ENCODE measurements at regions not wholly inside any gene's neighbourhood (a gene's known extent, or its start where the extent isn't known, plus 50 kb on each side); places are given as distances from the start of the nearest gene placed in this dataset.

GRCh38 chr2:125679903-125680302, 976.1 kb upstream of the GYPC start:
- intact Hi-C loops (cut with micrococcal nuclease), result no loop called here
- no peak overlapping the region for H3K27ac ChIP-seq (ENCODE audit: low read length)
- ChIA-PET CTCF (no interaction called here), POLR2A (ENCODE audit: unreplicated experiment) (no interaction called here)
- no peaks in the 10 kb centered on the region for H3F3A ChIP-seq (ENCODE audit: low read length, unreplicated experiment)
- BruUV-seq (replicated peaks), result no TSS peak
- no peaks in the 10 kb centered on the region for H3K9me3 ChIP-seq (ENCODE audit: low read length)
- TF ChIP-seq EZH2 (IDR thresholded peaks at IDR 0.05; ENCODE audit: low read length, unreplicated experiment) (no peak), CTCF (conservative IDR thresholded peaks at IDR 0.05; ENCODE audit: low read depth, low read length) (no peak)
- H3K9ac ChIP-seq (ENCODE audit: low read length), result no peak overlapping the region
- no peaks in the 10 kb centered on the region for H3K79me2 ChIP-seq (ENCODE audit: low read length)
- H3K4me1 ChIP-seq (ENCODE audit: insufficient read depth, low read length), result no peaks in the 10 kb centered on the region
- no peaks in the 10 kb centered on the region for H3K36me3 ChIP-seq (ENCODE audit: low read depth, low read length)
- no peaks in the 10 kb centered on the region for H4K20me1 ChIP-seq (ENCODE audit: low read length)
- no peak overlapping the region for H3K4me2 ChIP-seq (ENCODE audit: low read length)
- no peak for DNase-seq
- no peak overlapping the region for H2AFZ ChIP-seq (ENCODE audit: low read length)
- no peaks in the 10 kb centered on the region for H3K27me3 ChIP-seq (ENCODE audit: low read length)
- no peak for ATAC-seq
- no peaks in the 10 kb centered on the region for H3K9me2 ChIP-seq (replicated peaks; ENCODE audit: low read length)
- no peak overlapping the region for H3K4me3 ChIP-seq (ENCODE audit: low read length)

- DNase-seq (no peak), ATAC-seq (no peak)
- no peaks in the 10 kb centered on the region for H3K36me3 ChIP-seq (ENCODE audit: low read depth, low read length)
- H2AFZ ChIP-seq (ENCODE audit: low read length), result no peak overlapping the region
- TF ChIP-seq EZH2phosphoT487 (IDR thresholded peaks at IDR 0.05; ENCODE audit: borderline replicate concordance, low read length), result no peak
- TF ChIP-seq CTCF (conservative IDR thresholded peaks at IDR 0.05; ENCODE audit: low read depth, low read length), result no peak
- TF ChIP-seq EZH2 (IDR thresholded peaks at IDR 0.05; ENCODE audit: low read length, unreplicated experiment), result no peak
- no peaks in the 10 kb centered on the region for H3F3A ChIP-seq (ENCODE audit: low read length, unreplicated experiment)
- ChIA-PET POLR2A (ENCODE audit: unreplicated experiment) (no interaction called here), CTCF (no interaction called here)
- no peak overlapping the region for H3K9ac ChIP-seq (ENCODE audit: low read length)
- H3K79me2 ChIP-seq (ENCODE audit: low read length), result no peaks in the 10 kb centered on the region
- intact Hi-C loops (cut with micrococcal nuclease), result no loop called here
- no peaks in the 10 kb centered on the region for H3K9me3 ChIP-seq (ENCODE audit: low read length)
- H3K9me2 ChIP-seq (replicated peaks; ENCODE audit: low read length), result no peaks in the 10 kb centered on the region
- no peaks in the 10 kb centered on the region for H4K20me1 ChIP-seq (ENCODE audit: low read length)
- H3K27ac ChIP-seq (ENCODE audit: low read length), result no peak overlapping the region
- H3K4me2 ChIP-seq (ENCODE audit: low read length), result no peak overlapping the region
- H3K4me1 ChIP-seq (ENCODE audit: insufficient read depth, low read length), result no peaks in the 10 kb centered on the region
- no TSS peak for BruUV-seq (replicated peaks)
- H3K4me3 ChIP-seq (ENCODE audit: low read length), result no peak overlapping the region
- no peaks in the 10 kb centered on the region for H3K27me3 ChIP-seq (ENCODE audit: low read length)
Observed at GRCh38 chr2:125680809-125681208, 975.1 kb upstream of the GYPC start.

GRCh38 chr2:125681576-125681975, 974.4 kb upstream of the GYPC start:
- Histone ChIP-seq H3F3A (ENCODE audit: low read length, unreplicated experiment) (no peaks in the 10 kb centered on the region), H3K9me3 (ENCODE audit: low read length) (no peaks in the 10 kb centered on the region), H3K27me3 (ENCODE audit: low read length) (no peaks in the 10 kb centered on the region), H3K4me1 (ENCODE audit: insufficient read depth, low read length) (no peaks in the 10 kb centered on the region), H3K36me3 (ENCODE audit: low read depth, low read length) (no peaks in the 10 kb centered on the region), H3K9ac (ENCODE audit: low read length) (no peak overlapping the region), H3K4me2 (ENCODE audit: low read length) (no peak overlapping the region), H3K4me3 (ENCODE audit: low read length) (no peak overlapping the region), H4K20me1 (ENCODE audit: low read length) (no peaks in the 10 kb centered on the region), H2AFZ (ENCODE audit: low read length) (no peak overlapping the region), H3K27ac (ENCODE audit: low read length) (no peak overlapping the region), H3K9me2 (replicated peaks; ENCODE audit: low read length) (no peaks in the 10 kb centered on the region), H3K79me2 (ENCODE audit: low read length) (no peaks in the 10 kb centered on the region)
- POLR2A ChIA-PET (ENCODE audit: unreplicated experiment), result no interaction called here
- intact Hi-C loops (cut with micrococcal nuclease), result no loop called here
- no TSS peak for BruUV-seq (replicated peaks)
- ATAC-seq (no peak), DNase-seq (no peak)
- TF ChIP-seq EZH2 (IDR thresholded peaks at IDR 0.05; ENCODE audit: low read length, unreplicated experiment) (no peak), EZH2phosphoT487 (IDR thresholded peaks at IDR 0.05; ENCODE audit: borderline replicate concordance, low read length) (no peak), CTCF (conservative IDR thresholded peaks at IDR 0.05; ENCODE audit: low read depth, low read length) (no peak)
- CTCF ChIA-PET, result no interaction called here
